ENCODE measurements at regions not wholly inside any gene's neighbourhood (a gene's known extent, or its start where the extent isn't known, plus 50 kb on each side); places are given as distances from the start of the nearest gene placed in this dataset.

DNA sequence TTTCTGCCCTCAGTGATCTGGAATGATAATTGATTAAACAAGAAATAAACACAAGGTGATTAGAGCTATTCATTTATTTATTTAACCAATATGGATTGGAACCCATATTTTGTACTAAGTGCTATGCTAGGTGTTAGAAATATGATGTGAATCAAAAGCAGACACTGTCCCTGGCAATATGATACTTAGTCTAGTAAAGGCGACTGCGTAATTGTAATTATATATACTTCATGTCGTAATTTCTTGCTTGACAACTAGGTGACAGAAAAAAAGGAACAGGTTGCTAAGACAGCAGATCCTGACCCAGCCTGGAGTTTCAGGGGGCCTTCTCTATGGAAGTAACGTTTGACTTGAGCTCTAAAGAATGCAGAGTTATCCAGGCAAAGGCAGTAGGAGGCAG is 236.5 kb upstream of the F9 start:
- Mint-ChIP-seq H3K4me1 (no peaks in the 10 kb centered on the region), H3K27ac (no peak overlapping the region), H3K36me3 (no peaks in the 10 kb centered on the region), H3K27me3 (ENCODE audit: insufficient read depth, low read depth) (no peaks in the 10 kb centered on the region), H3K9me3 (no peaks in the 10 kb centered on the region), H3K4me3 (no peak overlapping the region)
- H3F3A ChIP-seq (ENCODE audit: low read depth) = no peaks in the 10 kb centered on the region
- no peaks in the 10 kb centered on the region for H3K27me3 ChIP-seq
- H3K36me3 ChIP-seq = no peaks in the 10 kb centered on the region
- no peak overlapping the region for H3K4me2 ChIP-seq
- H3K79me2 ChIP-seq (ENCODE audit: low read depth) = no peaks in the 10 kb centered on the region
- no peak overlapping the region for H2AFZ ChIP-seq (replicated peaks)
- no peak overlapping the region for H3K27ac ChIP-seq
- no peak overlapping the region for H3K4me3 ChIP-seq
- no peak for DNase-seq (ENCODE audit: low spot score)
- H3K9ac ChIP-seq = no peak overlapping the region
- no peaks in the 10 kb centered on the region for H3K4me1 ChIP-seq
- H4K20me1 ChIP-seq (ENCODE audit: low read depth) = no peaks in the 10 kb centered on the region
- H3K9me3 ChIP-seq (ENCODE audit: low read depth) = no peaks in the 10 kb centered on the region
- TF ChIP-seq EZH2phosphoT487 (IDR thresholded peaks at IDR 0.05) (no peak), EZH2 (IDR thresholded peaks at IDR 0.05) (no peak)
- TF ChIP-seq, protein P1, sequence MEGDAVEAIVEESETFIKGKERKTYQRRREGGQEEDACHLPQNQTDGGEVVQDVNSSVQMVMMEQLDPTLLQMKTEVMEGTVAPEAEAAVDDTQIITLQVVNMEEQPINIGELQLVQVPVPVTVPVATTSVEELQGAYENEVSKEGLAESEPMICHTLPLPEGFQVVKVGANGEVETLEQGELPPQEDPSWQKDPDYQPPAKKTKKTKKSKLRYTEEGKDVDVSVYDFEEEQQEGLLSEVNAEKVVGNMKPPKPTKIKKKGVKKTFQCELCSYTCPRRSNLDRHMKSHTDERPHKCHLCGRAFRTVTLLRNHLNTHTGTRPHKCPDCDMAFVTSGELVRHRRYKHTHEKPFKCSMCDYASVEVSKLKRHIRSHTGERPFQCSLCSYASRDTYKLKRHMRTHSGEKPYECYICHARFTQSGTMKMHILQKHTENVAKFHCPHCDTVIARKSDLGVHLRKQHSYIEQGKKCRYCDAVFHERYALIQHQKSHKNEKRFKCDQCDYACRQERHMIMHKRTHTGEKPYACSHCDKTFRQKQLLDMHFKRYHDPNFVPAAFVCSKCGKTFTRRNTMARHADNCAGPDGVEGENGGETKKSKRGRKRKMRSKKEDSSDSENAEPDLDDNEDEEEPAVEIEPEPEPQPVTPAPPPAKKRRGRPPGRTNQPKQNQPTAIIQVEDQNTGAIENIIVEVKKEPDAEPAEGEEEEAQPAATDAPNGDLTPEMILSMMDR (IDR thresholded peaks at IDR 0.05) = no peak

DNA sequence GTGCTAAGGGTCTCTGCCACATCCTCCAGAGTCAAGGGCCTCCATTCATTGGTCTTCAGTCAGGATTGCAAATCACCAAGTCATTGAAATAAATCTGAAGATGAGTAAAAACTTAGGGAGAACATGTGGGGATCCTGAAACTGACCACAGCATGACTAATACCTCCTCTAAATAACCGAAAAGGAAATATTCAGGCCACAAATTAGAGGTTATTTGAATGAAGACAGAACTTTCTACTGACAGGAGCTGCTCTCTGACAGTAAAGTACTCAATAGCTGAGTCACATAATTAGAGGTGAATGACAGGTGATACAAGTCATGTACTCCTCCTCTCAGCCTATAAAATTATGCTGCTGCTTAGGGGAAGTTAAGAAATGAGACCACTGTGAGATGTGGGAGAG is 240.2 kb upstream of the F9 start:
- no peaks in the 10 kb centered on the region for H3K36me3 Mint-ChIP-seq

DNA sequence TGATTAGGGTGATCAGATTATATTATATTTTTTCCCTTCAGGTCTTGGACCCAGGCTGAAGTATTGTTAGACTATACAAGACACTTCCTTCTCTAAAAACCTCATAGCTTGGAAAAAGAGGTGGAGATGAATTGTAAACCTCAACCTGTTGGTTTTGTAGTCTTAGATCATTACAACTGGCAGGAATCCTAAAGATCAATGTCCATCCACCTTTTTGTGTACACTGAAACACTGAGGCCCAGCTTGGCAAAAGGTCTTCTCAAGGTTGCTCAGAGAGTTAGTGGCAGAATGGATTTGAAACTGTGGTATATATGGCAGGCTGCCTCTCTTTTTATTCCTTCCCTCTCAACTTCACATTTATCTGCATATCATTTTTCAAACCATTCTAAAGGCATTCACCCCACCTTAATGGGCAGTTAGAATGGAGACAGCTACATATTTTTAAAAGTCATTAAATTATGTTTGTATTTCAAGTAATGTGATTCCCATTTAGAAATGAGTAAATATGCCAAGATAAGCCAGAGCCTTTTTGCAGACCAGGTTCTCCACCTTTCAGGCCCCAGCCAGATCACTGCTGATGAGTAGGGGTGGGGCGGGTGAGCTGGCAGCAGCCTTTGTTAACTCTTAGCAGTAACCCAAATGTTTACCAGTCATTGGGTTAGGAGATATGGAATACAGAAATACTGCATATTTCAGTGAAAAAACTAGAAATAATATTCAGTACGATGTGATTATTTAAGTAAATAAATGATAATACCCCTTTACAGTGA is 243.2 kb upstream of the F9 start:
- H3K4me1 ChIP-seq = no peaks in the 10 kb centered on the region
- Mint-ChIP-seq H3K27ac (no peak overlapping the region), H3K4me1 (no peaks in the 10 kb centered on the region), H3K4me3 (no peak overlapping the region), H3K27me3 (ENCODE audit: insufficient read depth, low read depth) (peaks cover 3% of the 10 kb centered on the region), H3K9me3 (peaks cover 14% of the 10 kb centered on the region), H3K36me3 (no peaks in the 10 kb centered on the region)
- no peak overlapping the region for H3K9ac ChIP-seq
- no peaks in the 10 kb centered on the region for H3K9me3 ChIP-seq (ENCODE audit: low read depth)
- H3F3A ChIP-seq (ENCODE audit: low read depth) = no peaks in the 10 kb centered on the region
- no peak overlapping the region for H3K4me3 ChIP-seq
- no peaks in the 10 kb centered on the region for H3K27me3 ChIP-seq
- H3K79me2 ChIP-seq (ENCODE audit: low read depth) = no peaks in the 10 kb centered on the region
- no peaks in the 10 kb centered on the region for H4K20me1 ChIP-seq (ENCODE audit: low read depth)
- TF ChIP-seq, protein P1 (IDR thresholded peaks at IDR 0.05) = no peak
- no peak for TF ChIP-seq EZH2phosphoT487 (IDR thresholded peaks at IDR 0.05)
- no peak overlapping the region for H3K4me2 ChIP-seq
- H3K36me3 ChIP-seq = no peaks in the 10 kb centered on the region
- H2AFZ ChIP-seq (replicated peaks) = no peak overlapping the region
- no peak overlapping the region for H3K27ac ChIP-seq
- DNase-seq (ENCODE audit: low spot score) = no peak

More for the DNA sequence above, 240.2 kb upstream of the F9 start:
- H3K4me1 Mint-ChIP-seq = no peaks in the 10 kb centered on the region
- Histone ChIP-seq H3K4me2 (no peak overlapping the region), H3K36me3 (no peaks in the 10 kb centered on the region), H4K20me1 (ENCODE audit: low read depth) (no peaks in the 10 kb centered on the region), H3K4me3 (no peak overlapping the region), H3K9ac (no peak overlapping the region), H3K27ac (no peak overlapping the region), H3K4me1 (no peaks in the 10 kb centered on the region), H3F3A (ENCODE audit: low read depth) (no peaks in the 10 kb centered on the region), H2AFZ (replicated peaks) (no peak overlapping the region), H3K79me2 (ENCODE audit: low read depth) (no peaks in the 10 kb centered on the region), H3K9me3 (ENCODE audit: low read depth) (no peaks in the 10 kb centered on the region), H3K27me3 (no peaks in the 10 kb centered on the region)
- peaks cover 3% of the 10 kb centered on the region for H3K27me3 Mint-ChIP-seq (ENCODE audit: insufficient read depth, low read depth)
- DNase-seq (ENCODE audit: low spot score) = no peak
- no peak overlapping the region for H3K27ac Mint-ChIP-seq
- no peak overlapping the region for H3K4me3 Mint-ChIP-seq
- peaks cover 3% of the 10 kb centered on the region for H3K9me3 Mint-ChIP-seq
- TF ChIP-seq, protein P1 (IDR thresholded peaks at IDR 0.05) = no peak
- TF ChIP-seq EZH2phosphoT487 (IDR thresholded peaks at IDR 0.05) (no peak), EZH2 (IDR thresholded peaks at IDR 0.05) (no peak)
